ENCODE measurements at regions not wholly inside any gene's neighbourhood (a gene's known extent, or its start where the extent isn't known, plus 50 kb on each side); places are given as distances from the start of the nearest gene placed in this dataset.
"Not testable (repeated sequence)": the region's sequence is repeated elsewhere in the genome, so short reads cannot be mapped to it uniquely, and the experiment has no call there.

DNA sequence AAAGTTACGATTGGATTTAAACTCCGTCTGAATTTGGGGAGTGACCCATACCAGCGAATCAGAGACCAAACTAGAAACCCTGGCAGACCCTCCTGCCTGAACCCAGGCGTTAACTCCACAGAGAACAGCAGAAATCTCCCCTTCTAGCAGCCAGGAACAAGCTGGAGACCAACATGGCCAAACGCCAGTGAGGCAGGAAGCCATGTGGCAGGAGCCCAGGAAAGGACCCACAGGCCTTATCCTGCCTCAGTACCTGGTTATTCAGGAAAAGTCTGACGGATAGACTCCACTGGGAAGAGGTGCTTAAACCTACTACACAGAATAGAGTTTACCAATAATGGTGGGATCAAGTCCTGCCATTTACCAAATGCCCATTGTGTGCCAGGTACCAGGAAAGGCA is 106.6 kb downstream of the TRIM69 start:
- H3K4me3 ChIP-seq; H3K27me3 ChIP-seq (replicated peaks; ENCODE audit: insufficient read depth); H3K9me3 ChIP-seq; H3K36me3 ChIP-seq; intact Hi-C loops (cut with DNase I); H3K4me1 ChIP-seq (replicated peaks); H3K27ac ChIP-seq: not testable (repeated sequence)
- TF ChIP-seq POLR2AphosphoS5 (IDR thresholded peaks at IDR 0.05) = peak; percentile 6
- 40% methylated on average over 6 of the region's 6 CpGs for WGBS
- peak; percentile 32 for DNase-seq (ENCODE audit: low spot score)

DNA sequence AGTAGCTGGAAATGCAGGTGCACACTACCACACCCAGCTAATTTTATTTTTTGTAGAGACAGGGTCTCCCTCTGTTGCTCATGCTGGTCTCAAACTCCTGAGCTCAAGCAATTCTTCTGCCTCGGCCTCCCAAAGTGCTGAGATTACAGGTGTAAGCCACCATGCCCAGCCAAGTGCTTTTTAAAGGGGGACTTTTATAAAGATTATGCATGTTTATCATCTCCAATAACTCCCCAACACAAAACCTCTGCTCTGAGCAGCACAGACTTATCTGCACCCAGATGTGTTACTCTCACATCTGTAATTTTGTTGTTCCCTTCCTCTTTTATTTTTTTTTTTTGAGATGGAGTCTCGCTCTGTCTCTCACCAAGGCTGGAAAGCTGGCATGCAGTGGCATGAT is 108.6 kb downstream of the TRIM69 start:
- intact Hi-C loops (cut with DNase I); H3K27ac ChIP-seq; H3K27me3 ChIP-seq (replicated peaks; ENCODE audit: insufficient read depth); H3K4me1 ChIP-seq (replicated peaks); DNase-seq (ENCODE audit: low spot score); H3K36me3 ChIP-seq; H3K9me3 ChIP-seq; H3K4me3 ChIP-seq: not testable (repeated sequence)
- WGBS = 100% methylated on average over 2 of the region's 2 CpGs

DNA sequence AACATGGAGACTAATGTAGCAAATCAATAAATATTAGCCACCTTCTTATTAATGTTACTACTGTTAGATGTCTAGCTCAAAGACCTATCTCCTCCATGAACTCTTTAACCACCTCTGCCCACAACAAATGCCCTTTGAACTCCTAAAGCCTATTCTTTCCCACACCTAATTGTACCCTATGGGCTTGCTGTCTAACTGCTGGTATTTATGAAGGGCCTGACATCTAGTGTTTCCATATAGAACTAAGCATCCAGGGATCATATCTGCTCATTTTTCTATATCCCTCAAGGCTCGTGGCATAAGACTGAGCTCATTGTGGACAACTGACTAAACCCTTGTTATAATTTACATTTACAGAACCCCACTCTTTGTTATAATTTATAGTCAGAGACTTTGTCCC is 109.8 kb downstream of the TRIM69 start:
- H3K9me3 ChIP-seq; H3K27me3 ChIP-seq (replicated peaks; ENCODE audit: insufficient read depth); intact Hi-C loops (cut with DNase I); DNase-seq (ENCODE audit: low spot score); H3K36me3 ChIP-seq; H3K4me1 ChIP-seq (replicated peaks); H3K27ac ChIP-seq; H3K4me3 ChIP-seq: not testable (repeated sequence)
- no CpG with 5 or more reads among the region's 1 CpG for WGBS

DNA sequence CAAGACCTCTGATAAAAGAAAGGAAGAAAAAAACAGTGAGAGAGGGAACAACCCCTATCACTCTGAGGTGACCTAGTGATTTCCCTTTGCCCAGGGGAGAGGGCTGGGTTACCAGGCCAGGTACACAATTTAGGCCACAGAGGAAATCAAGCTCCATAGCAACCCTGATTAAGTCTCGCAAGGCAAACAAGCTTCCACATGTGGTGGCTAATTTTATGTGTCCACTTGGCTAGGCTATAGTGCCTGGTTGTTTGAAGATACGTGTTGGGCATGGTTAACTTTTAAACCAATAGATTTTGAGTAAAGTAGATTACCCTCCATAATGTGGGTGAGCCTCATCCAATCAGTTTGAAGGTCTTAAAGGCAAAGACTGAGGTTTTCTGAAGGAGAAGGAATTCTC is 108.9 kb upstream of the TERB2 start:
- H3K27ac ChIP-seq; intact Hi-C loops (cut with DNase I); H3K9me3 ChIP-seq; H3K4me3 ChIP-seq; H3K4me1 ChIP-seq (replicated peaks); H3K27me3 ChIP-seq (replicated peaks; ENCODE audit: insufficient read depth); H3K36me3 ChIP-seq; DNase-seq (ENCODE audit: low spot score): not testable (repeated sequence)
- WGBS = 100% methylated on average over 1 of the region's 2 CpGs

DNA sequence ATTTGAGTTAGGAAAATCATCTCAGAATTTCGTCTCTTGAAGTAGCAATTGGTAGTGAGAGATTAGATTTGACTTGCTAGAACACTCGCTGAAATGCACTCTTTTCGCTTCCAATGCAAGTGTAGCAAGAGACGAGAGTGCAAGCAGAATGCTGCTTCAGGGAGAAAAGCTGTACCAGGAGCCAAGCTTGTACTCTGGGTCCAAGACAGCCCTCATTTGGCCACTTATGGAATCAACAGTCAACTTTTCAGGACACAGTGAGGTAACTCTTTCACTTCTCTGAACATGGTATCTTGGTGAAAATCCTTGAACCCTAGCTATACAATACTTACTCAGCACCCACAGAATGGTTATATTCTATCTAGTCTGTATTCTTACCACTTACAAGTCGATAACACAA is 107.6 kb upstream of the TERB2 start:
- intact Hi-C loops (cut with DNase I); H3K27me3 ChIP-seq (replicated peaks; ENCODE audit: insufficient read depth); H3K9me3 ChIP-seq; DNase-seq (ENCODE audit: low spot score); H3K36me3 ChIP-seq; H3K4me3 ChIP-seq; H3K4me1 ChIP-seq (replicated peaks): not testable (repeated sequence)
- WGBS = 84% methylated on average over 5 of the region's 5 CpGs
- H3K27ac ChIP-seq = peak overlapping the region in 1 of 2 donors; percentile 63

DNA sequence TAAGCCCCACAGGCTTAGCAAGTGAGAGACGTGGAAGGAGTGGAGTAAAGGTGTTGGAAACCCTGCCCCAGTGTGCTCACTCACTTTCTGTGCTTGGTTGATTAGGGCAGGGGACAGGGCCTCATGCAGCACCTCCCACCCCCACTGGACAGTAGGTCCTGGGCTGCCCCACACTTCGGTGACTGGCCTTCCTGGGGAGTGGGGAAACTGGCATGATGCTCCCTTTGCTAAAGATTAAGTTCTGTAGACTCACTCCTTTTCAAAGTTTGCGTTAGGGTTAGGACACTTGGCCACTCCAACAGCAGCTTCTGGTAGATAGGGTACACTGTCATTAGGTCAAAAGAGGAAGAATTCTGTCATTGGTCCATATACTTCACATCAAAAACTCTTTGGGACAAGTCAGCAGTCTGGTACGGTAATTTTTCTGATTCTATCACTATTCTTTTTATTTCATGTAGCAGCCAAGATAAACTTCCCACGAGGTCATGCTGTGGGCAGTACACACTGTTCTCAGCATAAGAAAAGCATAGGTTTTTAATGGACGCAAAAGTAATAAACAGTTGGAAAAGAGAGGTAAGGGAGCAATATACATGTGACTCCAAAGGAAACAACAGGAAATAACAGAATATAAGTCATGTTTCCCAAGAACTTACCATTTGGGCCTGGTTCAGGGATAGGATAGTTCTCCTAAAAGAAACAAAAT is 106.6 kb upstream of the TERB2 start:
- TF ChIP-seq POLR2AphosphoS5 (IDR thresholded peaks at IDR 0.05) = peak; percentile 85
- H3K4me3 ChIP-seq; H3K27me3 ChIP-seq (replicated peaks; ENCODE audit: insufficient read depth); H3K4me1 ChIP-seq (replicated peaks); DNase-seq (ENCODE audit: low spot score); H3K36me3 ChIP-seq; intact Hi-C loops (cut with DNase I); H3K9me3 ChIP-seq: not testable (repeated sequence)
- H3K27ac ChIP-seq = peak overlapping the region; percentile 12 to 63
- 35% methylated on average over 6 of the region's 6 CpGs for WGBS

DNA sequence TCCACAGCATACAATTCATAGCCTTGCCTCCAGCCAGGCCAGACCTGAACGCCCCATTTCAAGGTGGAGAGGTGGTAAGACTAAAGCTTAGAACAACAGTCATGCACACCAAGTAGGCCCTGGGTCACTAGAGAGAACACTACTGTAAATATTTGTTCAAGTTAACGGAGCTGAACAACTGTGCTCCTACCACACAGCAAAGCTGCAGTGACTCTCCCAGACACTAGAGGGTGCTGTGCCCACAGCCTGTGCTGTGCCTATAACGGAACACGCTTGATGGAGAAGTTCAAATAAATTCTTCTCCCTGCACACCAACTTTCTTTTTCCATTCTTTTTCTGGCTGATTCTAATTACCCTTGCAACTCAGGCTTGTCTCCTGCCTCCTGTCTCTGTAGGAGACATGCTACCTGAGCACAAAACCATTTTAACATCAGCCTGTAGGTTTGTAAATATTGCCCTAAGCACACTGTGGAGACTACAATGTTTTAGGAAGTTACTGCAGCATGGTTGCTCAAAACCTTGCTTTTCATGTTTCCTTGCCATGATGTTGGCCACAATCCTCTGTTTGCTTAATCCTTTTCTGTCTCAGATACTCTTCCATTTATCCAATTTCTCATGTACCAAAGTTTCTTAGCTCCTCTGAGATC is 103.1 kb upstream of the TERB2 start:
- 35% methylated on average over 4 of the region's 4 CpGs for WGBS

DNA sequence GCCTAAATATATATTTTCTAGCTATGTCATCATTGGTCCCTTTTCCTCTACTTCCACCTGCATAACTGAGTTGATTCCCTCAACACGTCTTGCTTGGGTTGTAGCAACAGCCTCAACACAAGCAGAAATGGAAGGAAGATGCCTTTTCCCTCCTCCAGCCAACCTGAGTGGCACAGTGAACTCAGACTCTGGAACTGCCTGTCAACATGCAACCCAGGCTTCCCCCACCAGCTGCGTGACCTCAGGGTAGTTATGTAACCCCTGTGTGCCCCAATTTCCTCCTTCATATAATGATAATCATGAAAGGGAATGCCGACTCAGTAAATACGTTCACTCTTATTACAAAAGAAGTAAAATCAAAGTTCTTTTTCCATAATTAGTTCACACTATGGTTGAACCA is 101.8 kb upstream of the TERB2 start:
- DNase-seq (ENCODE audit: low spot score); H3K4me3 ChIP-seq; H3K9me3 ChIP-seq; H3K27me3 ChIP-seq (replicated peaks; ENCODE audit: insufficient read depth); H3K36me3 ChIP-seq; intact Hi-C loops (cut with DNase I); H3K4me1 ChIP-seq (replicated peaks): not testable (repeated sequence)
- peak overlapping the region; percentile 7 to 78 for H3K27ac ChIP-seq
- 72% methylated on average over 2 of the region's 4 CpGs for WGBS

More for the DNA sequence above, 103.1 kb upstream of the TERB2 start:
- H3K4me3 ChIP-seq; H3K27me3 ChIP-seq (replicated peaks; ENCODE audit: insufficient read depth); H3K36me3 ChIP-seq; H3K9me3 ChIP-seq; intact Hi-C loops (cut with DNase I); H3K4me1 ChIP-seq (replicated peaks): not testable (repeated sequence)
- DNase-seq (ENCODE audit: low spot score) = peak; percentile 56
- peak overlapping the region in 1 of 2 donors; percentile 78 for H3K27ac ChIP-seq
- TF ChIP-seq POLR2AphosphoS5 (IDR thresholded peaks at IDR 0.05) = peak; percentile 53
- TF ChIP-seq, protein P1, sequence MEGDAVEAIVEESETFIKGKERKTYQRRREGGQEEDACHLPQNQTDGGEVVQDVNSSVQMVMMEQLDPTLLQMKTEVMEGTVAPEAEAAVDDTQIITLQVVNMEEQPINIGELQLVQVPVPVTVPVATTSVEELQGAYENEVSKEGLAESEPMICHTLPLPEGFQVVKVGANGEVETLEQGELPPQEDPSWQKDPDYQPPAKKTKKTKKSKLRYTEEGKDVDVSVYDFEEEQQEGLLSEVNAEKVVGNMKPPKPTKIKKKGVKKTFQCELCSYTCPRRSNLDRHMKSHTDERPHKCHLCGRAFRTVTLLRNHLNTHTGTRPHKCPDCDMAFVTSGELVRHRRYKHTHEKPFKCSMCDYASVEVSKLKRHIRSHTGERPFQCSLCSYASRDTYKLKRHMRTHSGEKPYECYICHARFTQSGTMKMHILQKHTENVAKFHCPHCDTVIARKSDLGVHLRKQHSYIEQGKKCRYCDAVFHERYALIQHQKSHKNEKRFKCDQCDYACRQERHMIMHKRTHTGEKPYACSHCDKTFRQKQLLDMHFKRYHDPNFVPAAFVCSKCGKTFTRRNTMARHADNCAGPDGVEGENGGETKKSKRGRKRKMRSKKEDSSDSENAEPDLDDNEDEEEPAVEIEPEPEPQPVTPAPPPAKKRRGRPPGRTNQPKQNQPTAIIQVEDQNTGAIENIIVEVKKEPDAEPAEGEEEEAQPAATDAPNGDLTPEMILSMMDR (IDR thresholded peaks at IDR 0.05) = peak in 3 of 4 experiments; percentile 76 to 79 (median 78)

DNA sequence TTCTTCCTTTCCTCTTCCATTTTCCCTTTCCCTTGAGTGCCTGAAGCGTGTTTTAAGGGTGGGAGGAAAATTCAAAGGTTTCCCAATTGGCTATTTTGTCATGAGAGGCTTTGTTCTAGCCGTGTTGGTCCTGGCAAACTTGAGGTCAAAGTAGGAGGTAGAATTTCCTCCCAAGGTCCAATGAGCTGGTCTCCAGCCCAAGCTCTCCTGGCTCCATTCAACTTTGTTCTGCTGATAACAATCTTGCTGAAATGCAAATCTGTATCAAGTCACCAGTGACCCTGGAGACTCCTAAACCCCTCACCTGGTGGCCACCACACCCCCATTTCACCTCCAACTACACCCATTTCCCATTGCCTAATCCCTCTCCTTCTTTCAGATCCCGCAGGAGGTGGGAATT is 100.2 kb upstream of the TERB2 start:
- intact Hi-C loops (cut with DNase I) = not testable (repeated sequence)

DNA sequence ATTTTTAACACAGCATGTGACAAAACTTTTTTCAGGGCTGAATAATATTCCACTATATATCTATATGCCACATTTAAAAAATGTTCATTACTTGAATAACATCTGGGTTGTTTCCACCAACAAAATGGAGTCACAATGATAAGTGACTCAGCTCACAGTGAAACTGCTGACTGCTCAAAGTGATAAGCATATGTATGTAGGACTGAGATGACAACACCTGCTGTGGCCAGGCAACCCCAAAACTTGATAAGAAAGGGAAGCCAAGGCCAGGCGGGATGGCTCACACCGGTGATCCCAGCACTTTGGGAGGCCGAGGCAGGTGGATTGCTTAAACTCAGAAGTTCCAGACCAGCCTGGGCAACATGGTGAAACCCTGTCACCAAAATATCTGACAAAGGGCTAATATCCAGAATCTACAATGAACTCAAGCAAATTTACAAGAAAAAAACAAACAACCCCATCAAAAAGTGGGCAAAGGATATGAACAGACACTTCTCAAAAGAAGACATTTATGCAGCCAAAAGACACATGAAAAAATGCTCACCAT is 99.2 kb upstream of the TERB2 start:
- H3K9me3 ChIP-seq; intact Hi-C loops (cut with DNase I); H3K27ac ChIP-seq; DNase-seq (ENCODE audit: low spot score); H3K4me1 ChIP-seq (replicated peaks); H3K27me3 ChIP-seq (replicated peaks; ENCODE audit: insufficient read depth); H3K4me3 ChIP-seq; H3K36me3 ChIP-seq: not testable (repeated sequence)
- WGBS = 94% methylated on average over 2 of the region's 3 CpGs

More for the DNA sequence above, 100.2 kb upstream of the TERB2 start:
- H3K36me3 ChIP-seq; H3K27me3 ChIP-seq (replicated peaks; ENCODE audit: insufficient read depth); H3K4me3 ChIP-seq; H3K4me1 ChIP-seq (replicated peaks); DNase-seq (ENCODE audit: low spot score); H3K9me3 ChIP-seq: not testable (repeated sequence)
- H3K27ac ChIP-seq = peak overlapping the region in 1 of 2 donors; percentile 48
- 67% methylated on average over 3 of the region's 3 CpGs for WGBS

DNA sequence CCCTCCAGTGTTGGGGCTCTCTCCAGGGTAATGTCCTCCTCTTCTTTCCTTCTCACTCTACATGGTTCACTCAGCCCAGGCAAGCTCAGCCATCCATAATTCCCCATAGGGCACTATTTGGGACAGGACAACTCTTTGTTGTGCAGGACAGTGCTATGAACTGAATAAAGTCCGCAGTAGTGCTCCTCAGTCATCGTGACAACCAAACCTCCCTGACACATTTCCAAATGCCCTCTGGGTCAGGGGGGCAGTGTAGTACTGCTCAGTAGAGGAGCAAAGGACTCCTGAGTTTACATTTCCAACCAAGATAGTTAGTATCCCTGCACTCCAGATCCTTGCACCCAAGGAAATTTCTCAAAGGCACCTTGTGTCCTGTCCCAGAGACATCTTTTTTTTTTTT is 97.4 kb upstream of the TERB2 start:
- DNase-seq (ENCODE audit: low spot score); H3K4me3 ChIP-seq; H3K27me3 ChIP-seq (replicated peaks; ENCODE audit: insufficient read depth); H3K36me3 ChIP-seq; H3K9me3 ChIP-seq; H3K4me1 ChIP-seq (replicated peaks); H3K27ac ChIP-seq; intact Hi-C loops (cut with DNase I): not testable (repeated sequence)
- 94% methylated on average over 2 of the region's 2 CpGs for WGBS

All from prostate gland (tissue), 2 donors.